SU-DHL-6 (cell line): ENCODE measurements at regions not wholly inside any gene's neighbourhood (a gene's known extent, or its start where the extent isn't known, plus 50 kb on each side); places are given as distances from the start of the nearest gene placed in this dataset.

ENCODE experiments used
- H2AFZ ChIP-seq: fragments of 200-600 bp; sonication (generic); 2 replicates; pipeline ENCODE4 v1.6.1; 2014; ENCODE audit warnings: low read depth, mild to moderate bottlenecking, moderate library complexity, mixed read lengths, antibody characterized with exemption, low read length; ENCODE audit not compliant: severe bottlenecking
- H3F3A ChIP-seq: fragments of 200-600 bp; shearing (Covaris generic); 2 replicates; pipeline ENCODE4 v1.6.0; 2016; ENCODE audit warnings: antibody characterized with exemption, mild to moderate bottlenecking; ENCODE audit not compliant: insufficient read depth
- H3K27ac ChIP-seq: fragments of 200-600 bp; sonication (generic); 2 replicates; pipeline ENCODE4 v1.5.1; 2016; ENCODE audit warnings: low read depth, mild to moderate bottlenecking, low read length, moderate library complexity, mixed read lengths
- H3K27me3 ChIP-seq: fragments of 200-600 bp; sonication (generic), shearing (Covaris generic); 2 replicates; pipeline ENCODE4 v1.6.0; 2014; ENCODE audit warnings: mild to moderate bottlenecking, low read length
- H3K36me3 ChIP-seq: fragments of 200-600 bp; sonication (generic); 2 replicates; pipeline ENCODE4 v1.6.1; 2014; ENCODE audit warnings: mild to moderate bottlenecking, low read length, mixed read lengths
- H3K4me2 ChIP-seq: fragments of 300-600, 200-600 bp; shearing (Covaris generic), sonication (generic); 2 replicates; pipeline ENCODE4 v1.6.0; 2014; ENCODE audit warnings: low read length, low read depth, mild to moderate bottlenecking; ENCODE audit not compliant: poor library complexity, severe bottlenecking
- H3K4me3 ChIP-seq: fragments of 200-600 bp; sonication (generic); 2 replicates; pipeline ENCODE4 v1.5.1; 2014; ENCODE audit warnings: antibody characterized with exemption, low read length, mild to moderate bottlenecking, mixed read lengths; ENCODE audit not compliant: insufficient read depth, poor library complexity, severe bottlenecking
- H3K79me2 ChIP-seq: fragments of 200-600 bp; sonication (generic); 2 replicates; pipeline ENCODE4 v1.6.1; 2014; ENCODE audit warnings: mild to moderate bottlenecking, low read length, moderate library complexity; ENCODE audit not compliant: insufficient read depth
- H3K9ac ChIP-seq: fragments of 200-600 bp; sonication (generic); 2 replicates; pipeline ENCODE4 v1.7.0; 2014; ENCODE audit warnings: mild to moderate bottlenecking, low read length
- H3K9me2 ChIP-seq: fragments of 200-600 bp; sonication (generic); replicated peaks from 2 replicates; pipeline ENCODE4 v1.6.1; 2014; ENCODE audit warnings: low read length; ENCODE audit not compliant: insufficient read depth
- H3K9me3 ChIP-seq: fragments of 200-600 bp; sonication (generic); 2 replicates; pipeline ENCODE4 v1.6.1; 2014; ENCODE audit warnings: low read length, mixed read lengths; ENCODE audit not compliant: insufficient read depth
- H4K20me1 ChIP-seq: fragments of 200-600 bp; sonication (generic); 2 replicates; pipeline ENCODE4 v1.6.1; 2014; ENCODE audit warnings: low read depth, mild to moderate bottlenecking, antibody characterized with exemption, low read length, moderate library complexity, mixed read lengths
- CTCF ChIP-seq: fragments of 200-600 bp; sonication (generic); IDR thresholded peaks from one replicate; pipeline ENCODE4 v1.5.1; 2017; ENCODE audit warnings: antibody characterized with exemption, mild to moderate bottlenecking, low read length, moderate library complexity; ENCODE audit not compliant: insufficient read depth, poor library complexity, severe bottlenecking
- EZH2phosphoT487 ChIP-seq: fragments of 200-600 bp; sonication (generic), shearing (Covaris generic); conservative IDR thresholded peaks from 2 replicates; pipeline ENCODE4 v1.6.1; 2018; ENCODE audit warnings: mild to moderate bottlenecking, antibody characterized with exemption, low read length, moderate library complexity, mixed read lengths

GRCh38 chr4:31058656-31059055 is 338.5 kb downstream of the PCDH7 start:
- TF ChIP-seq EZH2phosphoT487 (no peak), CTCF (no peak)
- Histone ChIP-seq H3K27me3 (no peaks in the 10 kb centered on the region), H3K9ac (no peak overlapping the region), H3K4me3 (no peak overlapping the region), H3K4me2 (no peak overlapping the region), H3K9me3 (no peaks in the 10 kb centered on the region), H3F3A (no peaks in the 10 kb centered on the region), H2AFZ (no peak overlapping the region), H3K9me2 (no peaks in the 10 kb centered on the region), H3K36me3 (no peaks in the 10 kb centered on the region), H4K20me1 (no peaks in the 10 kb centered on the region), H3K79me2 (no peaks in the 10 kb centered on the region), H3K27ac (no peak overlapping the region)

- no peak for TF ChIP-seq CTCF
- no peak for TF ChIP-seq EZH2phosphoT487
- H3K79me2 ChIP-seq, result no peaks in the 10 kb centered on the region
- no peak overlapping the region for H3K27ac ChIP-seq
- H2AFZ ChIP-seq, result no peak overlapping the region
- no peaks in the 10 kb centered on the region for H4K20me1 ChIP-seq
- no peaks in the 10 kb centered on the region for H3K9me3 ChIP-seq
- no peaks in the 10 kb centered on the region for H3K36me3 ChIP-seq
- no peak overlapping the region for H3K9ac ChIP-seq
- H3F3A ChIP-seq, result no peaks in the 10 kb centered on the region
- H3K4me3 ChIP-seq, result no peak overlapping the region
- H3K27me3 ChIP-seq, result no peaks in the 10 kb centered on the region
- no peak overlapping the region for H3K4me2 ChIP-seq
- no peaks in the 10 kb centered on the region for H3K9me2 ChIP-seq
Observed at GRCh38 chr4:31059753-31060522, 339.8 kb downstream of the PCDH7 start.

- no peak overlapping the region for H3K27ac ChIP-seq
Observed at GRCh38 chr4:31065086-31065485, 344.9 kb downstream of the PCDH7 start.

More at GRCh38 chr4:31065086-31065485, 344.9 kb downstream of the PCDH7 start:
- TF ChIP-seq CTCF, result no peak
- TF ChIP-seq EZH2phosphoT487, result no peak
- no peak overlapping the region for H3K9ac ChIP-seq
- H3K9me2 ChIP-seq, result no peaks in the 10 kb centered on the region
- H3K4me2 ChIP-seq, result no peak overlapping the region
- no peaks in the 10 kb centered on the region for H3K79me2 ChIP-seq
- no peaks in the 10 kb centered on the region for H3K27me3 ChIP-seq
- H3K4me3 ChIP-seq, result no peak overlapping the region
- no peak overlapping the region for H2AFZ ChIP-seq
- no peaks in the 10 kb centered on the region for H3F3A ChIP-seq
- H3K36me3 ChIP-seq, result no peaks in the 10 kb centered on the region
- H3K9me3 ChIP-seq, result no peaks in the 10 kb centered on the region
- H4K20me1 ChIP-seq, result no peaks in the 10 kb centered on the region
